ENCODE measurements at regions not wholly inside any gene's neighbourhood (a gene's known extent, or its start where the extent isn't known, plus 50 kb on each side); places are given as distances from the start of the nearest gene placed in this dataset.

- TF ChIP-seq YY1 (IDR thresholded peaks at IDR 0.05; ENCODE audit: insufficient read depth, insufficient read length), result no peak
- no peak for TF ChIP-seq SUZ12 (IDR thresholded peaks at IDR 0.05; ENCODE audit: extremely low read depth, insufficient read depth, insufficient read length)
- TF ChIP-seq ZNF274 (IDR thresholded peaks at IDR 0.05; ENCODE audit: low read depth, low read length), result no peak
These were observed 147.0 kb upstream of the NAV2 start for GRCh38 chr11:19565639-19566038.
